ENCODE measurements at regions not wholly inside any gene's neighbourhood (a gene's known extent, or its start where the extent isn't known, plus 50 kb on each side); places are given as distances from the start of the nearest gene placed in this dataset.

GRCh38 chr21:34217263-34217662 lies 143.9 kb downstream of the MRPS6 start:
- Histone ChIP-seq H3K9me3 (ENCODE audit: control insufficient read depth, insufficient read depth, low read length) (no peaks in the 10 kb centered on the region), H3K4me3 (ENCODE audit: low read depth, low read length) (no peak overlapping the region), H3K27ac (ENCODE audit: low read depth, low read length) (no peak overlapping the region), H3K27me3 (ENCODE audit: control insufficient read depth, insufficient read depth, low read length) (no peaks in the 10 kb centered on the region), H3K36me3 (ENCODE audit: control insufficient read depth, insufficient read depth, low read length) (no peaks in the 10 kb centered on the region), H3K4me1 (ENCODE audit: control insufficient read depth, insufficient read depth, low read length) (no peaks in the 10 kb centered on the region)
- WGBS (ENCODE audit: insufficient coverage), result 100% methylated on average over 1 of the region's 3 CpGs
- no peak for DNase-seq (ENCODE audit: low read depth in 4 of 6, low spot score in 6 of 6)

- WGBS (ENCODE audit: insufficient coverage), result 37% methylated on average over 3 of the region's 4 CpGs
- Histone ChIP-seq H3K27me3 (ENCODE audit: control insufficient read depth, insufficient read depth, low read length) (no peaks in the 10 kb centered on the region), H3K9me3 (ENCODE audit: control insufficient read depth, insufficient read depth, low read length) (no peaks in the 10 kb centered on the region), H3K36me3 (ENCODE audit: control insufficient read depth, insufficient read depth, low read length) (no peaks in the 10 kb centered on the region), H3K27ac (ENCODE audit: low read depth, low read length) (no peak overlapping the region), H3K4me1 (ENCODE audit: control insufficient read depth, insufficient read depth, low read length) (no peaks in the 10 kb centered on the region), H3K4me3 (ENCODE audit: low read depth, low read length) (no peak overlapping the region)
- peak in 1 of 6 donors; percentile 20 for DNase-seq (ENCODE audit: low read depth in 4 of 6, low spot score in 6 of 6)
Measured at GRCh38 chr21:34219334-34220060, 144.3 kb upstream of the KCNE2 start.

- whole genome bisulfite sequencing (ENCODE audit: insufficient coverage), result no CpG with 5 or more reads among the region's 1 CpG
- DNase-seq (ENCODE audit: low read depth in 4 of 6, low spot score in 6 of 6), result no peak
Measured at GRCh38 chr21:34220556-34221195, 143.1 kb upstream of the KCNE2 start.

GRCh38 chr21:34221331-34222030 lies 142.3 kb upstream of the KCNE2 start:
- peak in 1 of 6 donors; percentile 36 for DNase-seq (ENCODE audit: low read depth in 4 of 6, low spot score in 6 of 6)
- H3K27me3 ChIP-seq (ENCODE audit: control insufficient read depth, insufficient read depth, low read length), result no peaks in the 10 kb centered on the region
- no peaks in the 10 kb centered on the region for H3K4me1 ChIP-seq (ENCODE audit: control insufficient read depth, insufficient read depth, low read length)
- H3K27ac ChIP-seq (ENCODE audit: low read depth, low read length), result no peak overlapping the region
- 88% methylated on average over 8 of the region's 11 CpGs for WGBS (ENCODE audit: insufficient coverage)
- no peaks in the 10 kb centered on the region for H3K36me3 ChIP-seq (ENCODE audit: control insufficient read depth, insufficient read depth, low read length)
- no peaks in the 10 kb centered on the region for H3K9me3 ChIP-seq (ENCODE audit: control insufficient read depth, insufficient read depth, low read length)
- H3K4me3 ChIP-seq (ENCODE audit: low read depth, low read length), result no peak overlapping the region

More at GRCh38 chr21:34220556-34221195, 143.1 kb upstream of the KCNE2 start:
- no peak overlapping the region for H3K4me3 ChIP-seq (ENCODE audit: low read depth, low read length)
- no peaks in the 10 kb centered on the region for H3K4me1 ChIP-seq (ENCODE audit: control insufficient read depth, insufficient read depth, low read length)
- no peak overlapping the region for H3K27ac ChIP-seq (ENCODE audit: low read depth, low read length)
- no peaks in the 10 kb centered on the region for H3K36me3 ChIP-seq (ENCODE audit: control insufficient read depth, insufficient read depth, low read length)
- no peaks in the 10 kb centered on the region for H3K27me3 ChIP-seq (ENCODE audit: control insufficient read depth, insufficient read depth, low read length)
- H3K9me3 ChIP-seq (ENCODE audit: control insufficient read depth, insufficient read depth, low read length), result no peaks in the 10 kb centered on the region

GRCh38 chr21:34222031-34222335 lies 141.8 kb upstream of the KCNE2 start:
- H3K9me3 ChIP-seq (ENCODE audit: control insufficient read depth, insufficient read depth, low read length), result no peaks in the 10 kb centered on the region
- no peak for DNase-seq (ENCODE audit: low read depth in 4 of 6, low spot score in 6 of 6)
- no peaks in the 10 kb centered on the region for H3K4me1 ChIP-seq (ENCODE audit: control insufficient read depth, insufficient read depth, low read length)
- 88% methylated on average over 13 of the region's 14 CpGs for WGBS (ENCODE audit: insufficient coverage)
- H3K4me3 ChIP-seq (ENCODE audit: low read depth, low read length), result no peak overlapping the region
- no peaks in the 10 kb centered on the region for H3K36me3 ChIP-seq (ENCODE audit: control insufficient read depth, insufficient read depth, low read length)
- H3K27me3 ChIP-seq (ENCODE audit: control insufficient read depth, insufficient read depth, low read length), result no peaks in the 10 kb centered on the region
- no peak overlapping the region for H3K27ac ChIP-seq (ENCODE audit: low read depth, low read length)

- Histone ChIP-seq H3K27ac (ENCODE audit: low read depth, low read length) (no peak overlapping the region), H3K4me1 (ENCODE audit: control insufficient read depth, insufficient read depth, low read length) (no peaks in the 10 kb centered on the region), H3K4me3 (ENCODE audit: low read depth, low read length) (no peak overlapping the region), H3K27me3 (ENCODE audit: control insufficient read depth, insufficient read depth, low read length) (no peaks in the 10 kb centered on the region), H3K36me3 (ENCODE audit: control insufficient read depth, insufficient read depth, low read length) (no peaks in the 10 kb centered on the region), H3K9me3 (ENCODE audit: control insufficient read depth, insufficient read depth, low read length) (no peaks in the 10 kb centered on the region)
- no CpG with 5 or more reads among the region's 2 CpGs for WGBS (ENCODE audit: insufficient coverage)
- DNase-seq (ENCODE audit: low read depth in 4 of 6, low spot score in 6 of 6), result no peak
Measured at GRCh38 chr21:34223376-34223775, 140.4 kb upstream of the KCNE2 start.

GRCh38 chr21:34227386-34227852 lies 136.4 kb upstream of the KCNE2 start:
- H3K9me3 ChIP-seq (ENCODE audit: control insufficient read depth, insufficient read depth, low read length), result no peaks in the 10 kb centered on the region
- H3K27me3 ChIP-seq (ENCODE audit: control insufficient read depth, insufficient read depth, low read length), result no peaks in the 10 kb centered on the region
- 83% methylated on average over 6 of the region's 7 CpGs for WGBS (ENCODE audit: insufficient coverage)
- H3K27ac ChIP-seq (ENCODE audit: low read depth, low read length), result no peak overlapping the region
- no peaks in the 10 kb centered on the region for H3K4me1 ChIP-seq (ENCODE audit: control insufficient read depth, insufficient read depth, low read length)
- peak in 1 of 6 donors; percentile 32 for DNase-seq (ENCODE audit: low read depth in 4 of 6, low spot score in 6 of 6)
- H3K4me3 ChIP-seq (ENCODE audit: low read depth, low read length), result no peak overlapping the region
- no peaks in the 10 kb centered on the region for H3K36me3 ChIP-seq (ENCODE audit: control insufficient read depth, insufficient read depth, low read length)

- no peaks in the 10 kb centered on the region for H3K36me3 ChIP-seq (ENCODE audit: control insufficient read depth, insufficient read depth, low read length)
- WGBS (ENCODE audit: insufficient coverage), result 94% methylated on average over 3 of the region's 4 CpGs
- no peak overlapping the region for H3K4me3 ChIP-seq (ENCODE audit: low read depth, low read length)
- H3K9me3 ChIP-seq (ENCODE audit: control insufficient read depth, insufficient read depth, low read length), result no peaks in the 10 kb centered on the region
- H3K27me3 ChIP-seq (ENCODE audit: control insufficient read depth, insufficient read depth, low read length), result no peaks in the 10 kb centered on the region
- H3K4me1 ChIP-seq (ENCODE audit: control insufficient read depth, insufficient read depth, low read length), result no peaks in the 10 kb centered on the region
- H3K27ac ChIP-seq (ENCODE audit: low read depth, low read length), result no peak overlapping the region
- no peak for DNase-seq (ENCODE audit: low read depth in 4 of 6, low spot score in 6 of 6)
Measured at GRCh38 chr21:34228792-34229191, 135.0 kb upstream of the KCNE2 start.

GRCh38 chr21:34229353-34229752 lies 134.5 kb upstream of the KCNE2 start:
- no peaks in the 10 kb centered on the region for H3K27me3 ChIP-seq (ENCODE audit: control insufficient read depth, insufficient read depth, low read length)
- DNase-seq (ENCODE audit: low read depth in 4 of 6, low spot score in 6 of 6), result no peak
- H3K4me3 ChIP-seq (ENCODE audit: low read depth, low read length), result no peak overlapping the region
- no peaks in the 10 kb centered on the region for H3K9me3 ChIP-seq (ENCODE audit: control insufficient read depth, insufficient read depth, low read length)
- H3K36me3 ChIP-seq (ENCODE audit: control insufficient read depth, insufficient read depth, low read length), result no peaks in the 10 kb centered on the region
- no peak overlapping the region for H3K27ac ChIP-seq (ENCODE audit: low read depth, low read length)
- H3K4me1 ChIP-seq (ENCODE audit: control insufficient read depth, insufficient read depth, low read length), result no peaks in the 10 kb centered on the region
- no CpG with 5 or more reads among the region's 4 CpGs for WGBS (ENCODE audit: insufficient coverage)

All from spinal cord (tissue), 9 donors.